PC-3 (cell line): ENCODE measurements at regions not wholly inside any gene's neighbourhood (a gene's known extent, or its start where the extent isn't known, plus 50 kb on each side); places are given as distances from the start of the nearest gene placed in this dataset.

Experiments
- ATAC-seq: fragments of 200-7000 bp; cut with Tn5 transposase; 2 replicates; pipeline ENCODE4 v1.9.1; 2020; ENCODE audit warnings: mild to moderate bottlenecking, moderate library complexity
- BruUV-seq: library from RNA; stranded (reverse); fragments of 400-500 nt; replicated peaks from 2 replicates; lab custom pipeline; 2021; lab: Mats Ljungman, UMichigan
- CTCF ChIA-PET: fragments of 300-600 bp; sonication (Branson Sonifier 250); formaldehyde crosslinking; loops from one replicate; lab custom pipeline; 2022; ENCODE audit warnings: antibody characterized with exemption; lab: Charles Lee
- POLR2A ChIA-PET: fragments of 300-600 bp; sonication (Branson Sonifier 250); formaldehyde crosslinking; loops from one replicate; lab custom pipeline; 2022; ENCODE audit warnings: antibody characterized with exemption; ENCODE audit not compliant: unreplicated experiment; lab: Charles Lee
- DNase-seq: peaks from one replicate; pipeline ENCODE4 v3.0.0-alpha.2; 2015
- H2AFZ ChIP-seq: fragments of 300-600 bp; sonication (generic); 2 replicates; pipeline ENCODE4 v1.6.0; 2016; ENCODE audit warnings: antibody characterized with exemption, low read length
- H3F3A ChIP-seq: fragments of 300-600 bp; sonication (generic); one replicate; pipeline ENCODE4 v1.6.0; 2017; ENCODE audit warnings: antibody characterized with exemption, low read length, control low read depth, mild to moderate bottlenecking; ENCODE audit not compliant: unreplicated experiment
- H3K27ac ChIP-seq: fragments of 300-600 bp; sonication (generic); 2 replicates; pipeline ENCODE4 v1.5.1; 2016; ENCODE audit warnings: mild to moderate bottlenecking, low read length
- H3K27me3 ChIP-seq: fragments of 300-600 bp; sonication (generic); 2 replicates; pipeline ENCODE4 v1.6.1; 2016; ENCODE audit warnings: low read length, mixed read lengths
- H3K36me3 ChIP-seq: fragments of 300-600 bp; sonication (generic); 2 replicates; pipeline ENCODE4 v1.6.1; 2016; ENCODE audit warnings: low read depth, mixed run types, low read length, mixed read lengths
- H3K4me1 ChIP-seq: fragments of 300-600 bp; sonication (generic); 2 replicates; pipeline ENCODE4 v1.5.1; 2016; ENCODE audit warnings: low read length; ENCODE audit not compliant: insufficient read depth
- H3K4me2 ChIP-seq: fragments of 300-600 bp; sonication (generic); 2 replicates; pipeline ENCODE4 v1.6.0; 2016; ENCODE audit warnings: low read length
- H3K4me3 ChIP-seq: fragments of 300-600 bp; sonication (generic); 2 replicates; pipeline ENCODE4 v1.5.1; 2016; ENCODE audit warnings: mild to moderate bottlenecking, low read length, mixed read lengths
- H3K79me2 ChIP-seq: fragments of 300-600 bp; sonication (generic); 2 replicates; pipeline ENCODE4 v1.6.1; 2017; ENCODE audit warnings: low read length, mixed read lengths
- H3K9ac ChIP-seq: fragments of 300-600 bp; sonication (generic); 2 replicates; pipeline ENCODE4 v1.6.0; 2016; ENCODE audit warnings: mild to moderate bottlenecking, low read length
- H3K9me2 ChIP-seq: fragments of 300-600 bp; sonication (generic); replicated peaks from 2 replicates; pipeline ENCODE4 v1.6.1; 2016; ENCODE audit warnings: mixed run types, low read length, mixed read lengths
- H3K9me3 ChIP-seq: fragments of 300-600 bp; sonication (generic); 2 replicates; pipeline ENCODE4 v1.6.1; 2016; ENCODE audit warnings: low read length, mixed read lengths
- H4K20me1 ChIP-seq: fragments of 300-600 bp; sonication (generic); 2 replicates; pipeline ENCODE4 v1.6.1; 2016; ENCODE audit warnings: low read length, mixed read lengths
- EZH2 ChIP-seq: fragments of 300-600 bp; sonication (generic); IDR thresholded peaks from one replicate; pipeline ENCODE4 v1.6.1; 2017; ENCODE audit warnings: antibody characterized with exemption, mild to moderate bottlenecking, low read length; ENCODE audit not compliant: unreplicated experiment
- EZH2phosphoT487 ChIP-seq: fragments of 300-600 bp; sonication (generic); IDR thresholded peaks from 2 replicates; pipeline ENCODE4 v1.6.1; 2018; ENCODE audit warnings: mild to moderate bottlenecking, antibody characterized with exemption, low read length, borderline replicate concordance
- intact Hi-C: fragments of 100-400 bp; cut with micrococcal nuclease; formaldehyde crosslinking; loops from 2 replicates; pipeline ENCODE4 v1.9.0; 2023
- TF ChIP-seq, protein P1 (sequence below): fragments of 300-600 bp; sonication (generic); conservative IDR thresholded peaks from 2 replicates; pipeline ENCODE4 v1.5.1; 2017; ENCODE audit warnings: antibody characterized with exemption, low read depth, mild to moderate bottlenecking, low read length

DNA sequence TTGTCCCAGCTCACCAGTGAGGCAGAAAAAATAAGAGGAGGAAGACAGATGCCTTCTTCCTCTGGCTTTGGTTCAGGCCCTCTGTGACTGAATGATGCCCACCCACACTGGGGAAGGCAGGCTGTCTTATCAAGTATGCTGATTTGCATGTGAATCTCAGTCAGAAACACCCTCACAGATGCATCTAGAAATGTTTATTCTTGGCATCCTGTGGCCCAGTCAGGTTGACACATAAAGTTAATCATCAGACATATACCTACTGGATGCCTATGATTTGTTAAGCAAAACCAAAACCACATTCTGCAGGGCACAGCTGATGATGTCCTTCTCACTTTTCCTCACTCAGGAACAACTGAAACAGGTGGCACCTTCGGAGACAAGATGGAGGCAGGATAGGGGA is 243.4 kb upstream of the KCNN2 start:
- H3K36me3 ChIP-seq, result no peaks in the 10 kb centered on the region
- ATAC-seq, result no peak
- DNase-seq, result no peak
- no peak overlapping the region for H3K4me3 ChIP-seq
- no TSS peak for BruUV-seq
- no peaks in the 10 kb centered on the region for H3F3A ChIP-seq
- H3K4me2 ChIP-seq, result no peak overlapping the region
- H3K9me2 ChIP-seq, result no peaks in the 10 kb centered on the region
- H3K79me2 ChIP-seq, result no peaks in the 10 kb centered on the region
- H3K27me3 ChIP-seq, result peaks cover 4% of the 10 kb centered on the region; the same call in 1 of the 2 replicates
- ChIA-PET CTCF (no interaction called here), POLR2A (no interaction called here)
- no peaks in the 10 kb centered on the region for H3K4me1 ChIP-seq
- H2AFZ ChIP-seq, result no peak overlapping the region
- no peaks in the 10 kb centered on the region for H3K9me3 ChIP-seq
- H3K27ac ChIP-seq, result no peak overlapping the region
- no peak overlapping the region for H3K9ac ChIP-seq
- TF ChIP-seq EZH2 (no peak), EZH2phosphoT487 (no peak)
- TF ChIP-seq, protein P1, sequence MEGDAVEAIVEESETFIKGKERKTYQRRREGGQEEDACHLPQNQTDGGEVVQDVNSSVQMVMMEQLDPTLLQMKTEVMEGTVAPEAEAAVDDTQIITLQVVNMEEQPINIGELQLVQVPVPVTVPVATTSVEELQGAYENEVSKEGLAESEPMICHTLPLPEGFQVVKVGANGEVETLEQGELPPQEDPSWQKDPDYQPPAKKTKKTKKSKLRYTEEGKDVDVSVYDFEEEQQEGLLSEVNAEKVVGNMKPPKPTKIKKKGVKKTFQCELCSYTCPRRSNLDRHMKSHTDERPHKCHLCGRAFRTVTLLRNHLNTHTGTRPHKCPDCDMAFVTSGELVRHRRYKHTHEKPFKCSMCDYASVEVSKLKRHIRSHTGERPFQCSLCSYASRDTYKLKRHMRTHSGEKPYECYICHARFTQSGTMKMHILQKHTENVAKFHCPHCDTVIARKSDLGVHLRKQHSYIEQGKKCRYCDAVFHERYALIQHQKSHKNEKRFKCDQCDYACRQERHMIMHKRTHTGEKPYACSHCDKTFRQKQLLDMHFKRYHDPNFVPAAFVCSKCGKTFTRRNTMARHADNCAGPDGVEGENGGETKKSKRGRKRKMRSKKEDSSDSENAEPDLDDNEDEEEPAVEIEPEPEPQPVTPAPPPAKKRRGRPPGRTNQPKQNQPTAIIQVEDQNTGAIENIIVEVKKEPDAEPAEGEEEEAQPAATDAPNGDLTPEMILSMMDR, result no peak
- no peaks in the 10 kb centered on the region for H4K20me1 ChIP-seq
- intact Hi-C loops, result loop anchor here (10.0 kb wide), 1 partner anchor 106 kb away; no protein-coding TSS in a partner anchor

DNA sequence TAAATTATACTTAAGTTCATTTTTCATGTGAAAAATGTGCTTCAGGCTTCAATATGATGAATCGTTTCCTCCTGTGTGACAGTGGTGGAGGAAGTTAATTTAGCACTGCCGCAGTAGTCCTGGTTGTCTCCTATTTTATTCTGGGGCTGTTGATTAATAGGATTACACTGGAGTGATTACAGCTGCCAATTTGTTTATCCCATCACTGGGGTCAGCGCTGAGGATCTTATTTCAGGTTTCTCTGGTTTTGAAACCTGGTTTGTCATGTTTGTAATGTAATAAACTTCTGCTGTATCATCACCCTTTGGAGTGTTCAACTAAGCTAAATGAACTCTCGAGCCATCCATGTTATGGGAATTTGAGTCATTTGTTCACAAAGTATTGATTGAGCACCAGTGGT is 241.7 kb upstream of the KCNN2 start:
- Histone ChIP-seq H3K4me3 (no peak overlapping the region), H3K4me2 (no peak overlapping the region), H3K4me1 (no peaks in the 10 kb centered on the region), H3F3A (no peaks in the 10 kb centered on the region), H3K79me2 (no peaks in the 10 kb centered on the region), H2AFZ (no peak overlapping the region), H3K9ac (no peak overlapping the region), H3K36me3 (no peaks in the 10 kb centered on the region), H4K20me1 (no peaks in the 10 kb centered on the region), H3K27me3 (no peaks in the 10 kb centered on the region), H3K9me3 (no peaks in the 10 kb centered on the region), H3K27ac (no peak overlapping the region), H3K9me2 (no peaks in the 10 kb centered on the region)
- TF ChIP-seq, protein P1, result no peak
- TF ChIP-seq EZH2phosphoT487 (no peak), EZH2 (no peak)
- intact Hi-C loops, result no loop called here
- DNase-seq, result no peak
- POLR2A ChIA-PET, result no interaction called here
- ATAC-seq, result no peak
- CTCF ChIA-PET, result no interaction called here
- no TSS peak for BruUV-seq

DNA sequence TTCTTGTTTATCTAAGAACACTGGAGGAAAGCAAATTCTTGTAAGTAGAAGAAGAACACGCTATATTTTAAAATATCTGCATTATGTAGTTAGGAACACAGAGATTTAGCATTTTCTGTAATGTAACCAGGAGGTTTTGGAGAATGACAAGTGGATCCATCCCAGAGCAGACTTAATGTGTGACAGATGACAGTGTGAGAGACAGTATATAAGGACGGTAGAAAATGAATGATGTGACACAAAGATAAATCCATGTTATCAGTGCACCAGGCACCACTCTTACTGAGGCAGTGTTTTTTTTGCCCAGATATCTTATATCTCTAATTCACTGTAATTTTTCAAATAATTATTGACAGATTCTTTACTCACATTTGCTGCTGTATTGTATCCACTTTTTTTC is 239.0 kb upstream of the KCNN2 start:
- no peaks in the 10 kb centered on the region for H4K20me1 ChIP-seq
- H3K4me3 ChIP-seq, result no peak overlapping the region
- no peaks in the 10 kb centered on the region for H3K79me2 ChIP-seq
- TF ChIP-seq EZH2phosphoT487 (no peak), EZH2 (no peak)
- TF ChIP-seq, protein P1, result no peak
- no peaks in the 10 kb centered on the region for H3K4me1 ChIP-seq
- POLR2A ChIA-PET, result no interaction called here
- H3F3A ChIP-seq, result no peaks in the 10 kb centered on the region
- DNase-seq (no peak), ATAC-seq (no peak)
- no peak overlapping the region for H3K4me2 ChIP-seq
- H2AFZ ChIP-seq, result no peak overlapping the region
- intact Hi-C loops, result no loop called here
- no TSS peak for BruUV-seq
- H3K9me2 ChIP-seq, result no peaks in the 10 kb centered on the region
- no peaks in the 10 kb centered on the region for H3K36me3 ChIP-seq
- H3K27me3 ChIP-seq, result no peaks in the 10 kb centered on the region
- H3K9ac ChIP-seq, result no peak overlapping the region
- CTCF ChIA-PET, result no interaction called here
- H3K9me3 ChIP-seq, result no peaks in the 10 kb centered on the region
- no peak overlapping the region for H3K27ac ChIP-seq
